Epithelial cell of prostate (primary cell): ENCODE measurements at regions not wholly inside any gene's neighbourhood (a gene's known extent, or its start where the extent isn't known, plus 50 kb on each side); places are given as distances from the start of the nearest gene placed in this dataset.
"Not testable (repeated sequence)": the region's sequence is repeated elsewhere in the genome, so short reads cannot be mapped to it uniquely, and the experiment has no call there.

Source experiments
- DNase-seq: peaks from one replicate; pipeline ENCODE4 v3.0.0-alpha.2; 2011; ENCODE audit warnings: low read depth, low spot score
- H3K27ac ChIP-seq: fragments of 450-650 bp; 2 replicates; pipeline ENCODE4 v1.5.1; 2017; ENCODE audit warnings: mild to moderate bottlenecking

DNA sequence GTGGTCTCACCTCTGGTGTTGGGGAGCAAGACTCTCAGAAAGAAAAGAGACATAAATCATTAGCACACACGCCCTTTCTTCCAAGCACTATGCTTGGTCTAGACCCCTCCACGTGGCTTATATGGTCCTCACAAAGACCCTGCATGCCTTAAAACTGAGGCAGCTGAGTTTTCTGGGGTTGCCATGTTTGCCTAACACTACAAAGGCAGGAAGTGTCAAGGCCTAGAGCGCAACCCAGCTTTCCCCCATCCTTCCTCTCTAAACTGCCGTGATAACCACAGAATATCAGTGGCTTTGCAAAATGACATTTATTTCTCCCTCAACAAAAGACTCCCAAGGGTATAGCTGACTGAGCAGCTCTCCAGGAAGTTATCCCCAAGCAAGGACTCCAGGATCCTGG lies 146.5 kb upstream of the TOP1 start:
- no peak overlapping the region for H3K27ac ChIP-seq
- no peak for DNase-seq

DNA sequence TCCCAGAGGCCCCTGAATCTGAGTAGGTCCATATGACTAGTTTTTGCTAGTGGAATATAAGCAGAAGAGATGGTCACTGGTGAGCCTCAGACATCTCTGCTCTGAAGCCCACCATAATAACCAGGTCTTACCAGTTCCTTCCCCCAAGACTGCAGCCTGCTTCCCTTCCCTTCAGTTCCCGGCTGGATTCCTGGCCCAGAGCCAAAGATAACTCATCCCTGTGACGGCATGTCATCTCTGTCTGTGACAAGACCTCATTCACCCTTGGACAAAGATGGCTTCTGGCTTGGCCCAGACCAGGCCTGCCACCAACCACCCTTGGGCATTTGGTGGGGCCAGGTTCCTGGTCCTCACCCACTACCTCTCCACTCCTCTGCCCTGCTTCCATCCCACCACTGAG lies 145.5 kb upstream of the TOP1 start:
- no peak for DNase-seq

DNA sequence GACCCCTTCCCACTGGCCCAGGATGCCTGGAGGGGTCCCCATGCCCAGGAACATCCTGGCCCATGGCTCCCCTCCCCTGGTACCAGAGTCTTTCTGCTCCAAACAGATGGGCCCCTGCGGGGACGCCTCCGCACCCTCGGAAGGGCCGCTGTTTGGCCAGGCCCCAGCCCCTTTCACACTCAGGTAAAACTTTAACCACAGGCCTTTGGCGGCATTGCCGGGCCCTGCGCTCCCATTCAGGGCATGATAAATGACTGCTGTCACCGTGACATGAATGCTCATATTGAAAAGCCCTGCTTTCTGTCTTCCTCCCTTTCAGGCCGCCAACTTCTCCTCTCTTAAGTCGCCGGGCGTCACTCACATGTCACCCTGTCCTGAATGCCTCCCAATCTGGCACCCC lies 141.5 kb upstream of the TOP1 start:
- H3K27ac ChIP-seq = no peak overlapping the region
- no peak for DNase-seq

More for the DNA sequence above, 145.5 kb upstream of the TOP1 start:
- H3K27ac ChIP-seq = no peak overlapping the region

DNA sequence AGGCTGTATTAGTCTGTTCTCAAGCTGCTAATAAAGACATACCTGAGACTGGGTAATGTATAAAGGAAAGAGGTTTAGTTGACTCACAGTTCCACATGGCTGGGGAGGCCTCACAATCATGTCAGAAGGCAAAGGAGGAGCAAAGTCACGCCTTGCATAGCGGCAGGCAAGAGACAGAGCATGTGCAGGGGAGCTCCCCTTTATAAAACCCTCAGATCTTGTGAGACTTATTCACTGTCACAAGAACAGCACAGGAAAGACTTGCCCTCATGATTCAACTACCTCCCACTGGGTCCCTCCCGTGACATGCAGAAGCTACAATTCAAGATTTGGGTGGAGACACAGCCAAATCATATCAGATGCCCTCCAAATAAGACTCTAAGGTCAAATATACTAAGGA lies 139.4 kb upstream of the TOP1 start:
- H3K27ac ChIP-seq, DNase-seq: not testable (repeated sequence)

DNA sequence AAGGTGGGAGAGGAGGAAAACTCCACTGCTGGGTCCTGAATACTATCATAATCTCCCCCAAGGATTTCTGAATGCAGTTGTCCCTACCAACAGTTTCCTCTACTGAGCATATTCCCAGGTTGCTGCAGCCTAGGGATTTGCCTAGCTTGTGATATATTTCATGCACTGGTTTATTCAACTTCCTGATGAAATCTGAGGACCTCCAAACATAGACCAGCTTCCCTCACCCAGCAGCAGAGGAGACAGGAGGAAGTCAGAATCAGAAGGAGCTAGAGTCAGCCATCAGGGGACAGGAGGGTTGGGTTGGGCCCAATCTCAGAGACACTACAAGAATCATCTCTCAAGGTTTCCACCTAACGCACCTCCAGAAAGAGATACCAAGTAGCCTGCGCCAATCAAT lies 138.4 kb upstream of the TOP1 start:
- H3K27ac ChIP-seq = no peak overlapping the region
- no peak for DNase-seq

DNA sequence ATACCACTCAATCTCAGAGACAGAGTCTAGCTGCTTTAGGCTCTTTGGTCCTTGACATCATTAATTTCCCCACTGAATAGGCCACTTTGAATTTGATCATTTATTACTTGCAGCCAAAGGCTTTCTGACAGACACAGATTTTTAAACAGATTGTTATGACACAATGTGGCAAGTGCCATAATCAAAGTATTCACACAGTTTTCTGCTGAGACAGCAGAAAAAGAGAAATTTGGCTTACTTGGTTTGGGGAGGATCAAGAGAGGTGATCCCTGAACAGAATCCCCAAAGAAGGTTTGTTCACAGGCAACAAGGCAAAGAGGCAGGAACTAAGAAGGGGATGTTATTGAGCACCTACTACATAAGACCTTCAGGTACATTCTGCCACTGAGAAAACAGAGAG lies 138.0 kb upstream of the TOP1 start:
- DNase-seq = no peak
- no peak overlapping the region for H3K27ac ChIP-seq

DNA sequence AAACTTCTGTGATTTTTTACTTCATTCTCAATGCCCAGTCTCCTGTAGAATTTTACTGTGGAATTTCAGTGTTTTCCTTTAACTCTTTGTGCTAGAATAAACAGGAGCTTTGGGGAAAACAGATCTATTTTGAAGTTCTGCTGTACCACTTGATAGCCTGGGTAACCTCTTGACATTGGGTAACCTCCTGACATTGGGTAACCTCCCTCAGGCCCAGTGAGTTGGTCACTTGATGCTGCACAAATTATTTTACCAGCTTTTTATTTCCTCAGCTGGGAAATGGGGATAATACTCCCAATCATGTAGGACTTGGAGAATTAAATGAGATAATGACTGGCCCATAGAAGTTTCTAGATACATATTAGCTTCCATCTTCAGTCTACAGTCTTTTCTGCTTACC lies 137.3 kb upstream of the TOP1 start:
- DNase-seq = no peak
- H3K27ac ChIP-seq = no peak overlapping the region

DNA sequence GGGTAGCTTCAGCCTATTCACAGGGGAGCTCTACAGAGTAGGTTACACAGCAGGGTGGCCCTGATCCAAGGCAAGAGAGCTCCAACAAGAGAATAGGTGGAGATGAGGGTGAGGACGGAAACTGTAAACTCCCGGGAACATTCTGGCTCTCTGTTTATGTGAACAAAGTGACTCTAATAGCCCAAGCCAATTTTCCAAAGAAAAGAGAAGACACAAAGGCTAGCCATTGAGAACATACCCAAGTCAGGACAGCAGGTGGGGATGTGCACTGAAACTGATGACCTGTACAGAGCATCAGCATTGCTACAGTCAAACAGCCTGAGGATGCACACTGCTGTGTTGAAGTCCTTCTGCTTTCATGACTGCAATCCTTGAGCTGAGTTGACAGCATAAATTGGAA lies 136.0 kb upstream of the TOP1 start:
- DNase-seq = no peak
- H3K27ac ChIP-seq = no peak overlapping the region

DNA sequence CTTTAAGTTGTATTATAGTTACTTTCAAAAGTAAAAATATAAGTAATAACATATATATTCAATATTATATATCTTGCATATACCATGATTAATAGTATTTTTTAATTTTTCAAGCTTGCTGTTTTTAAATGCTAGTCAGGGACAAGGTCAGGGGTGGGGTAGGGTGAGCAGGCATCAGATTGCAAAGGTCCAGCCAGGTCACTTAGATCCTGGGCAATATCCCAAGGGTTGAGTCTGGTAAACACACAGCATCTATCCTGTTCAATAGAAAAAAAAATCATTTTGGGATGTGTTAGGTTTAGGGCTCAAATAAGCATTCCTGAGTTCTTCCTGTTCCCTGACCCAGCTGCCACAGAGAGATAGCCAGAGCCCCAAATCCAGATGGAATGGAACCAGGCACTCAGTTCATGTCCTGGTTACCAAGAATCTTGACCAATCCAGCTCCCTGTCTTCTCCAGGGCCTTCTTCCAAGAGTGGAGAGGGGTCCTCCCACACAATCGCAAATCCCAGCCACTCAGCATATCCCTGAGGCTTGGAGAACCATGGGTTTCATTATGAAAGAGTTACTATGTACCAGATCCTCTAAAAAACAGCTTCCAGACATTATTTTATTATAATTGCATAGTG lies 134.9 kb upstream of the TOP1 start:
- DNase-seq = no peak
- H3K27ac ChIP-seq = no peak overlapping the region

DNA sequence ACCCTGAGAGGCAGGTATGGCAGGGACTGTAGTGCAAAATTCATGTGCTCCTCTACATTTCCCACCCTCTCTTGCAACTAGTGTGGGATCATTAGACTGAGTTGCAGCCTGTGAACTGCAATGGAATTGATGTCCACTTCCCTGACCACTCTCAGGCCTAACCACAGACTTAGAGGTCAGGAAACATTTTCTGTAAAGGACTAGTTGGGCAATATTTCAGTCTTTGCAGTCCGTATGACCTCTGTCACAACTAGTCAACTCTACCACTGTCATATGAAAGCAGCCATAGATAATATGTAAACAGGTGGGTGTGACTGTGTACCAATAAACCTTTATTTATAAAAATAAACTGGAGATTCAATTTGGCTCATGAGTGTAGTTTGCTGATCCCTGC lies 134.4 kb upstream of the TOP1 start:
- no peak overlapping the region for H3K27ac ChIP-seq
- no peak for DNase-seq

DNA sequence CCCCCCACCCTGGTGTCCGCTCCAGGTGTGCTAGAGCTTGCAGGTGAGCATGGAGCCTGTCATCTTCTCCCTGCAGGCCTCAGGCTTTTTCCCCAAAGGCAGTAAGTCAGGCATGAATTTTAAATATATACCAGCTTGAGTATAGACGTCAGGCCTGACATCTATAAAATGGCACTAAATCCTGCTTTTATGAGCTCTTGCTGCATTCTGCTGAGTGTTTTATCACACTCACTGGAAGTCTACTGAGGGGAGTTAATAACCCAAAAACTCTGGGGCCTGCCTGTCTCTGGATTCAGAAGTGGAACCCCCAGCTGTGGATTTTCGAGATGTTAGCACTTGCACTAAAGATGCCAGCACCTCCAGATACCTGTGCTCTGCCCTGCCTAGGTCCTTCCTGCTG lies 133.4 kb upstream of the TOP1 start:
- no peak overlapping the region for H3K27ac ChIP-seq
- no peak for DNase-seq

DNA sequence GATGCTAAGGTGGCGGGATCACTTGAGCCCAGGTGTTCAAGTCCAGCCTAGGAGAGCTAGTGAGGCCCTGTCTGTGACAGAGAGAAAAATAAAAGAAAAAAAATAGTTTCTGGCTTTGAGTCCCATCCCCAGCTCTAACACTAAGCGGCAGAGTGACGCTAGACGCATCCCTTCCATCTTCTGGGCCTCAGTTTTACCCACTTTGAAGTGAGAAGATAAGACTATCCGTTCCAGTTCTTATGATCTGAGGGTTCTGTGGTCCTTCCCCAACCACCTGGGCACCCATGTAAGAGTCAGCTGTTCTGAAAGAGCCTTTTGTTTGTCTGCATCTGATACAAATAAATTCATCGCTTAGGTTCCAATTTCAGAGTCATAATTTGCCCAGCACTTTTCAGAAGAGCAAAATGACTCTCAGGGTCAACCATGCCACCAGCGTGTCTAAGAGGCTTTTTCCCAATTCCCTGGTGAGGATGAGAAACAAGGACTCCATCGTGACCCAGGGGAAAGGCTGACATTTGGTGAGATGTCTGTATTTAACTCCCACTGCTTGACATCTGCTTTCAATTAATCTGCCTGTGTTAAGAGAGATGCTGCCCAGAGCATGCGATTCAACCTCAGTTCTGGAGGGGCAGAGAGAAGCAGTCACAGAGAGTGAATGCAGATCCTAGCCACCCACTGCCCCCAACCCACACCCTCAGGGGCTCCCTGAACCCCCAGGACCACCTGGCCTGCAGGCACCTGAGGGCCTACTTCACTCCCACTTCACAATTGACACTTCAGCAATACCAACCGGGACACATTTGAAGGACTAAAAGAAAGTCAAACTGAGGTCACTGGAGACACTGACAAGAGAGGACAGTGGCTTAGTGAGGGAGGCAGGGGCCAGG lies 131.6 kb upstream of the TOP1 start:
- H3K27ac ChIP-seq = no peak overlapping the region
- no peak for DNase-seq

DNA sequence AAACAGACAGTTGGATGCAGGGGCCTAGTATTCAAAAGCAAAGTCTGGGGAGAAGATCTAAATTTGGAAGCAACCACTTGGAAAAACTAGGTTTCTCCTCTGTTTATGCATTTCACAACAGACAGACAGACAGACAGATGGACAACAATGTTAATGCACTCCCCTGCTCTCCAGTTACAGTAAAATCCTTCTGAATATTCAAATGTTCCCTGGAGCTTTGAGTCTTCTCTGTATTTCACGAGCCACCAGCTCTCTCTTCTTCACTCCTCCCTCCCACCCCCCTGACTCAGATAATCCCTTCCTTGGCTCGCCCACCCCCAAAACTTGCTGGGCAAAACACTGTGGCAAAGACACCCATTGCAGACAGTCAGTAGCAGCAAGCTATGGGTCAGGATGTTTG lies 129.3 kb upstream of the TOP1 start:
- H3K27ac ChIP-seq = no peak overlapping the region
- no peak for DNase-seq

DNA sequence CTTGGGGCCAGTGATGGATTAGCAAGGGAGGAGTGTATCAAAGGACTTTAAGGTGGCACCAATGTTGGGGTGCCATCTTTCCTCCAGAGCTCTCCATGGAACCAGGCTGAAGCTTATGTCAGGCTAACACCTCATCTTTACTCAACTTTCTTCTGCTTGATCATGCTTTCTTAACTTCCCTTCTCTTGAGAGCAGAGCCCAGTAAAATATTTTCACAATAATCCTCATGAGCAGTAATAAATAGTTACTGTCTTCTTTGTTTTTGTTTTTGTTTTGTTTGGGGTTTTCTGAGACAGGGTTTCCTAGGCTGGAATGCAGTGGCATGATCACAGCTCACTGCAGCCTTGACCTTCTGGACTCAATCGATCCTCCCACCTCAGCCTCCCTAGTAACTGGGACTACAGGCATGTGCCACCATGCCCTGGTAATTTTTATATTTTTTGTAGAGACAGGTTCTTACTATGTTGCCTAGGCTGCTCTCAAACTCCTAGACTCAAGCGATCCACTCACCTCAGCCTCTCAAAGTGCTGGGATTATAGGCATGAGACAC lies 127.9 kb upstream of the TOP1 start:
- no peak overlapping the region for H3K27ac ChIP-seq
- no peak for DNase-seq

DNA sequence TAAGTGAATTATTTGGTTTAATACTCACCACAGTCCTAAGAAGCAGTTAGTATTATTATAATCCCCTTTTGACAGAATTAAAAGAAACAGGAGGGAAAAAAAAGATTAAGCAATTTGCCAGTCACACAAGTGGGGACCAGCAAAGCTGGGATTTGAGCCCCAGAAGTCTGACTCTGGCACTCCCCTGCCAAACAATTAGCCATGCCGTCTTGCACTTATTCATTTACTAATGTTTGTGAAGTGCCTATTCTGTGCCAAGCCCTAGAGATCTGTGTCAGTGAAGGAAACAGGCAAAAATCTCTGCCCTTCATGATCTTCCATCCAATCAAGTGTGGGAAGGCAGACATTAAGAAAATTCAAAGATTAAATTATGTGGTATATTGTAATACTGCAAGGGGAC lies 126.0 kb upstream of the TOP1 start:
- H3K27ac ChIP-seq = no peak overlapping the region
- no peak for DNase-seq

DNA sequence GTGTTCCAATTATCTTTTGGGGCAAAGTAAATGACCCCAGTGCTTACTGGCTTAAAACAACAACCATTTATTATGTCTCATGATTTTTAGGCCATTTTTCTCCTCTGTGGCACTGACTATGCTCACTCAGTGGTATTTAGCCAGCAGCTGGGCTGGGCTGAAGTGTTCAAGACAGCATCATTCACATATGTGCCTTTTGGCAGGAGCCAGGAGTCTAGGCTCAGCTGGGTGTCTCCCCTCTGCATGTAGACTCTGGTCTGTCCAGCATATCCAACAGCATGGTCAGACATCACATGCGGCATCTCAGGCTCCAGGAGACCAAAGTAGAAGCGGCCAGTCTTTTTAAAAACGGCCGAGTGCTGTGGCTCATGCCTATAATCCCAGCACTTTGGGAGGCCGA lies 120.3 kb upstream of the TOP1 start:
- DNase-seq = no peak
- H3K27ac ChIP-seq = no peak overlapping the region

DNA sequence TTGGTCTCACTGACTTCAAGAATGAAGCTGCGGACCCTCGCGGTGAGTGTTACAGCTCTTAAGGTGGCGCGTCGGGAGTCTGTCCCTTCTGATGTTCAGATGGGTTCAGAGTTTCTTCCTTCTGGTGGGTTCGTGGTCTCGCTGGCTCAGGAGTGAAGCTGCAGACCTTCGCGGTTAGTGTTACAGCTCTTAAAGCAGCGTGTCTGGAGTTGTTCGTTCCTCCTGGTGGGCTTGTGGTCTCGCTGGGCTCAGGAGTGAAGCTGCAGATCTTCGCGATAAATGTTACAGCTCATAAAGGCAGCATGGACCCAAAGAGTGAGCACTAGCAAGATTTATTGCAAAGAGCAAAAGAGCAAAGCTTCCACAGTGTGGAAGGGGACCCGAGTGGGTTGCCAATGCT lies 119.1 kb upstream of the TOP1 start:
- not testable (repeated sequence) for DNase-seq, H3K27ac ChIP-seq

DNA sequence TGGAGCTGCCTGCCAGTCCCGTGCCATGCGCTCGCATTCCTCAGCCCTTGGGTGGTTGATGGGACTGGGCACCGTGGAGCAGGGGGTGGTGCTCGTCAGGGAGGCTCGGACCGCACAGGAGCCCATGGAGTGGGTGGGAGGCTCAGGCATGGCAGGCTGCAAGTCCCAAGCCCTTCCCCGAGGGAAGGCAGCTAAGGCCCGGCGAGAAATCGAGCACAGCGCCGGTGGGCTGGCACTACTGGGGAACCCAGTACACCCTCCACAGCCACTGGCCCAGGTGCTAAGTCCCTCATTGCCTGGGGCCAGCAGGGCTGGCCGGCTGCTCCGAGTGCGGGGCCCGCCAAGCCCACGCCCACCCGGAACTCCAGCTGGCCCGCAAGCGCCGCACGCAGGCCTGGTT lies 118.2 kb upstream of the TOP1 start:
- H3K27ac ChIP-seq, DNase-seq: not testable (repeated sequence)

DNA sequence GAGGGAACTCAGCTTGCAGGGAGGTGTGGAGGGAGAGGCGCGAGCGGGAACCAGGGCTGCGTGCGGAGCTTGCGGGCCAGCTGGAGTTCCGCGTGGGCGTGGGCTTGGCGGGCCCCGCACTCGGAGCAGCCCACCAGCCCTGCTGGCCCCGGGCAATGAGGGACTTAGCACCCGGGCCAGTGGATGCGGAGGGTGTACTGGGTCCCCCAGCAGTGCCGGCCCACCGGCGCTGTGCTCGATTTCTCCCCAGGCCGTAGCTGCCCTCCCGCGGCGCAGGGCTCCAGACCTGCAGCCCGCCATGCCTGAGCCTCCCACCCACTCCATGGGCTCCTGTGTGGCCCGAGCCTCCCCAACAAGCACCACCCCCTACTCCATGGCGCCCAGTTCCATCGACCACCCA lies 117.5 kb upstream of the TOP1 start:
- DNase-seq, H3K27ac ChIP-seq: not testable (repeated sequence)

DNA sequence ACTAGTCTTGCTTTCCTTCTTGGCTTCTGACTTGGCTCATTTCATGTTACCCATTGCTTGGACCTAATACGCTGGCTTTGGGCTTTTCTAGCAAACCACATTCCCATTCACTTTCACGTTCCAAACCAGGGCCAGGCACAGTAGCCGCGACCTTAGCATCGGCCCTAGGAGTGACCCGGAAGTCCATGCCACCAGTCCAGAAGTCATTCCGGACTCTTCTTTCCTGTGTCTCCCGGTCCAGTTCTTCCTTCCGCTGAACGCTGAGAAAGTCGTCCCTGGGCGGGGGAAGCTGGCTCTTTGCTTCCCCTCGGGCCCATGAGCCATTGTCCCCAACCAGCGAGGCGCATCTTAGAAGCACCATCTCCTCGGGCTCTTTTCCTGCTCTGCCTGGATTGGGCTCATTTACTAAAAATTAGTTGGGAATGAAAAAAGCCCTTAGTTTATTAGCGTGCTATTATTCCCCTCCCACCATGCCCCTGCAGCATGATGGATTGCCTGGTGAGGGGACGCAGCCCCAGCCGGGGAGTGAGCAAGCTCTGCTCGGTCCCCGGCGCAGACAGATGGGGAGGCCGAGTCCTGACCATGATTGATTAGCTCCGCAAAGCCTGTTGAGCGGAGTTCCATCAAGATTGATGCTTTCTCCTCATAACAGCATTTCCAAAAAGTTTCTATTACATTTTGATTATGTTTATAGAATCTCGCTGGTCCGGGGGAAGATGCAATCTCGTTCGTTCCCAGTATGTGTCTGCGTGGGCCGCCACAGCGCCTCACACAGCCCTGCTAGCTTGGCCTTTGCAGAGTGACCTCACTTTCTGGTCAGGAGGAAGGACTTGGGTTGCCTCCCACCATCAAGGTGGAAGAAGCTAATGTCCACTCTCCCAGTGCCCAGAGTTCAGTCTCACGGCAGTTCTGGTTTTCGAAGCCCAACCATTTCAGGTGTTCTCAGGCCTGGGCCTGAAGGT lies 115.1 kb upstream of the TOP1 start:
- DNase-seq = no peak
- H3K27ac ChIP-seq = no peak overlapping the region

DNA sequence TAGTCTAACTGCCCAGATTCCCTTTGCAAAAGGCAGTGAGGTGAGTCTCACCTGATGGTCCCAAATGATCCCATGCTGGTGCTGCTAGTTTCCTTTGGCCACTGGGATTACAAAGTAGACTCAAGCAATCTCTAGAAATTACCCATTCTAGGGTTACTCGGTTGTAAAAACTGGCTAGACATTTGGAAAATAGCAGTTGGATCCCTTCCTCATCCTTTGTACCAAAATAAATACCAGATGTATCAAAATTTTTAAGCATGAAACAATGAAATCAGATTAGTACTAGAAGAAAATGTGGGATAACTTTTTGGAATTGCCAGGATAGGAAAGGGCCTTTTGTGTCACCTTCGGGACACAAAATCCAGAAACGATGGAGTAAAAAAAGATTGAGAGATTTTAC lies 112.9 kb upstream of the TOP1 start:
- no peak for DNase-seq
- no peak overlapping the region for H3K27ac ChIP-seq
